H1 (cell line): ENCODE measurements at regions not wholly inside any gene's neighbourhood (a gene's known extent, or its start where the extent isn't known, plus 50 kb on each side); places are given as distances from the start of the nearest gene placed in this dataset.
"Not testable (repeated sequence)": the region's sequence is repeated elsewhere in the genome, so short reads cannot be mapped to it uniquely, and the experiment has no call there.

Experiments
- ATF2 ChIP-seq: IDR thresholded peaks from 2 replicates; pipeline ENCODE4 v1.6.1; 2012; ENCODE audit warnings: low read length, inconsistent platforms
- ATF3 ChIP-seq: IDR thresholded peaks from 2 replicates; pipeline ENCODE4 v1.6.1; 2011; ENCODE audit warnings: low read depth, mild to moderate bottlenecking, low read length; ENCODE audit not compliant: insufficient read depth
- CEBPB ChIP-seq: IDR thresholded peaks from 2 replicates; pipeline ENCODE4 v1.6.1; 2012; ENCODE audit warnings: low read depth, low read length
- CTCF ChIP-seq, 3 experiments: IDR thresholded peaks; 1 replicate in 2 of 3; 2 replicates in 1 of 3; pipeline versions ENCODE4 v1.5.1 to v1.6.1; 2011; ENCODE audit warnings: low read length in 3 of 3, mild to moderate bottlenecking in 3 of 3, inconsistent platforms in 2 of 3, low read depth in 1 of 3, moderate library complexity in 1 of 3; ENCODE audit not compliant: insufficient read depth in 1 of 3; ENCODE audit errors: control extremely low read depth in 1 of 3
- EZH2 ChIP-seq: fragments of 200-600 bp; sonication (generic); IDR thresholded peaks from 2 replicates; pipeline ENCODE4 v1.7.1; 2012; ENCODE audit warnings: low read depth, mild to moderate bottlenecking, moderate library complexity, low read length, inconsistent platforms; ENCODE audit not compliant: severe bottlenecking
- FOSL1 ChIP-seq: IDR thresholded peaks from 2 replicates; pipeline ENCODE4 v1.6.1; 2011; ENCODE audit warnings: mild to moderate bottlenecking, low read depth, low read length, moderate library complexity; ENCODE audit not compliant: insufficient read depth
- JUN ChIP-seq: IDR thresholded peaks from 2 replicates; pipeline ENCODE4 v1.6.1; 2011; ENCODE audit warnings: low read depth, mild to moderate bottlenecking, improper control_type of control experiment, low read length
- KDM1A ChIP-seq: fragments of 200-600, 300-600 bp; sonication (generic); IDR thresholded peaks from 2 replicates; pipeline ENCODE4 v1.7.1; 2016; ENCODE audit warnings: mild to moderate bottlenecking, low read length, borderline replicate concordance
- POLR2A ChIP-seq, 2 experiments: IDR thresholded peaks; 1 replicate in 1 of 2; 2 replicates in 1 of 2; pipeline ENCODE4 v1.6.1; 2011; ENCODE audit warnings: low read depth in 2 of 2, low read length in 2 of 2, mild to moderate bottlenecking in 2 of 2; ENCODE audit errors: control extremely low read depth in 1 of 2
- POLR2AphosphoS5 ChIP-seq: IDR thresholded peaks from 2 replicates; pipeline ENCODE4 v1.6.1; 2011; ENCODE audit warnings: low read depth, low read length
- RAD21 ChIP-seq, 2 experiments: IDR thresholded peaks in 1 of 2; conservative IDR thresholded peaks in 1 of 2; 2 replicates each; pipeline ENCODE4 v1.6.1; 2011; ENCODE audit warnings: low read depth in 2 of 2, low read length in 2 of 2, improper control_type of control experiment in 1 of 2, inconsistent platforms in 1 of 2, mild to moderate bottlenecking in 1 of 2, moderate library complexity in 1 of 2
- RNF2 ChIP-seq: fragments of 200-900, 300-1000 bp; sonication (generic); IDR thresholded peaks from 2 replicates; pipeline ENCODE4 v1.7.1; 2016; ENCODE audit warnings: borderline replicate concordance, low read depth, mild to moderate bottlenecking, antibody characterized with exemption, low read length; ENCODE audit not compliant: poor library complexity, severe bottlenecking; ENCODE audit errors: missing control alignments
- SIX5 ChIP-seq: IDR thresholded peaks from 2 replicates; pipeline ENCODE4 v1.6.1; 2011; ENCODE audit warnings: mild to moderate bottlenecking, low read depth, low read length

GRCh38 chrX:131850964-131851363, 172.1 kb upstream of the STK26 start:
- TF ChIP-seq CTCF (IDR thresholded peaks at IDR 0.05; ENCODE audit: control extremely low read depth in 1 of 3, insufficient read depth in 1 of 3, low read depth in 1 of 3, low read length in 3 of 3); POLR2A (IDR thresholded peaks at IDR 0.05; ENCODE audit: control extremely low read depth in 1 of 2, low read depth in 2 of 2, low read length in 2 of 2); EZH2; ATF2; JUN; RNF2; KDM1A; ATF3; RAD21 (IDR thresholded peaks at IDR 0.05 in 1 of 2, conservative IDR thresholded peaks at IDR 0.05 in 1 of 2; ENCODE audit: low read depth in 2 of 2, low read length in 2 of 2); SIX5; CEBPB; FOSL1; POLR2AphosphoS5: not testable (repeated sequence)
